OCI-LY3 (cell line): ENCODE measurements at regions not wholly inside any gene's neighbourhood (a gene's known extent, or its start where the extent isn't known, plus 50 kb on each side); places are given as distances from the start of the nearest gene placed in this dataset.
A peak's percentile ranks its signal among the peaks of the same experiment; 100 is the strongest.

Experiments
- H2AFZ ChIP-seq: fragments of 200-600, 300-600 bp; shearing (Covaris generic); 2 replicates; pipeline ENCODE4 v1.6.0; 2014; ENCODE audit warnings: antibody characterized with exemption, low read depth, low read length
- H3K27ac ChIP-seq: fragments of 200-600, 300-600 bp; sonication (generic); 2 replicates; pipeline ENCODE4 v1.5.1; 2014; ENCODE audit warnings: mild to moderate bottlenecking, low read length, moderate library complexity, mixed read lengths
- H3K27me3 ChIP-seq: fragments of 200-600, 300-600 bp; sonication (generic); 2 replicates; pipeline ENCODE4 v1.6.1; 2014; ENCODE audit warnings: low read depth, low read length, mixed read lengths
- H3K36me3 ChIP-seq: fragments of 200-600, 300-600 bp; sonication (generic); replicated peaks from 2 replicates; pipeline ENCODE3; 2014; ENCODE audit warnings: low read depth, low read length, mixed read lengths
- H3K4me1 ChIP-seq: fragments of 300-600, 200-600 bp; sonication (generic); 2 replicates; pipeline ENCODE4 v1.6.1; 2014; ENCODE audit warnings: low read length, mixed read lengths
- H3K4me2 ChIP-seq: fragments of 200-600, 300-600 bp; sonication (generic); 2 replicates; pipeline ENCODE4 v1.6.1; 2014; ENCODE audit warnings: low read length, mixed read lengths
- H3K4me3 ChIP-seq: fragments of 300-600, 200-600 bp; sonication (generic); 2 replicates; pipeline ENCODE4 v1.5.1; 2014; ENCODE audit warnings: antibody characterized with exemption, mild to moderate bottlenecking, low read length, moderate library complexity
- H3K79me2 ChIP-seq: fragments of 300-600, 200-600 bp; shearing (Covaris generic); 2 replicates; pipeline ENCODE4 v1.6.1; 2014; ENCODE audit warnings: mild to moderate bottlenecking, low read length, mixed read lengths
- H3K9ac ChIP-seq: fragments of 300-600, 200-600 bp; shearing (Covaris generic); 2 replicates; pipeline ENCODE4 v1.6.0; 2014; ENCODE audit warnings: mild to moderate bottlenecking, low read length, moderate library complexity
- H3K9me3 ChIP-seq: fragments of 200-600, 300-600 bp; shearing (Covaris generic); 2 replicates; pipeline ENCODE4 v1.6.1; 2014; ENCODE audit warnings: low read length, mixed read lengths; ENCODE audit not compliant: insufficient read depth
- H4K20me1 ChIP-seq: fragments of 200-600, 300-600 bp; sonication (generic); 2 replicates; pipeline ENCODE4 v1.6.1; 2016; ENCODE audit warnings: low read length, mixed read lengths; ENCODE audit not compliant: insufficient read depth
- EZH2phosphoT487 ChIP-seq: fragments of 200-600 bp; shearing (Covaris generic); IDR thresholded peaks from 2 replicates; pipeline ENCODE4 v1.6.1; 2018; ENCODE audit warnings: antibody characterized with exemption, mixed run types, low read depth
- TF ChIP-seq, protein P1 (sequence below): fragments of 200-600, 300-600 bp; sonication (generic); IDR thresholded peaks from 2 replicates; pipeline ENCODE4 v1.5.1; 2014; ENCODE audit warnings: antibody characterized with exemption, low read length, low read depth

DNA sequence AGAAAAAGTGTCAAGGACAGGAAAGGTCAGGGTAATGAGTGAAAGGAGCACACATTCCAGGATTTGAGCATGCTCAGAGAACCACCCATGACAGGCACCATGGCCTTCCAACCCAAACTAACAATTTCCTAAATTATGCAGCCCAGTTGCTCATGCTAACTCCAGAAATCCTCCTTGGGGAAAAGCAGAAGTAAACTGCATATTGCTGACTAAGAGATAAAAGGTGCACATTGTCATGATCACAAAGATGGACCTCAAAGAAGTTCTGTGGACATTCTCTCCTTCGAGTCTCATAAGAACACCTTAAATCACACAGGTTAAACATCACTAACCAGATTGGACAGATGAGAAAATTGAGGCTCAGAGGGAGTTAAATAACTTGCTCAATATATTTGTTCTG lies 97.6 kb upstream of the SLC25A36 start:
- peak overlapping the region; percentile 56 for H3K9ac ChIP-seq
- TF ChIP-seq, protein P1, sequence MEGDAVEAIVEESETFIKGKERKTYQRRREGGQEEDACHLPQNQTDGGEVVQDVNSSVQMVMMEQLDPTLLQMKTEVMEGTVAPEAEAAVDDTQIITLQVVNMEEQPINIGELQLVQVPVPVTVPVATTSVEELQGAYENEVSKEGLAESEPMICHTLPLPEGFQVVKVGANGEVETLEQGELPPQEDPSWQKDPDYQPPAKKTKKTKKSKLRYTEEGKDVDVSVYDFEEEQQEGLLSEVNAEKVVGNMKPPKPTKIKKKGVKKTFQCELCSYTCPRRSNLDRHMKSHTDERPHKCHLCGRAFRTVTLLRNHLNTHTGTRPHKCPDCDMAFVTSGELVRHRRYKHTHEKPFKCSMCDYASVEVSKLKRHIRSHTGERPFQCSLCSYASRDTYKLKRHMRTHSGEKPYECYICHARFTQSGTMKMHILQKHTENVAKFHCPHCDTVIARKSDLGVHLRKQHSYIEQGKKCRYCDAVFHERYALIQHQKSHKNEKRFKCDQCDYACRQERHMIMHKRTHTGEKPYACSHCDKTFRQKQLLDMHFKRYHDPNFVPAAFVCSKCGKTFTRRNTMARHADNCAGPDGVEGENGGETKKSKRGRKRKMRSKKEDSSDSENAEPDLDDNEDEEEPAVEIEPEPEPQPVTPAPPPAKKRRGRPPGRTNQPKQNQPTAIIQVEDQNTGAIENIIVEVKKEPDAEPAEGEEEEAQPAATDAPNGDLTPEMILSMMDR = no peak
- no peak for TF ChIP-seq EZH2phosphoT487
- no peaks in the 10 kb centered on the region for H3K9me3 ChIP-seq
- H3K4me1 ChIP-seq = peaks cover 69% of the 10 kb centered on the region
- no peaks in the 10 kb centered on the region for H3K79me2 ChIP-seq
- H4K20me1 ChIP-seq = no peaks in the 10 kb centered on the region
- peak overlapping the region; percentile 78 for H3K4me2 ChIP-seq
- H3K36me3 ChIP-seq = no peaks in the 10 kb centered on the region
- H3K4me3 ChIP-seq = peak overlapping the region; percentile 46; the same call in 1 of the 2 replicates
- H3K27ac ChIP-seq = peak overlapping the region; percentile 87
- no peak overlapping the region for H2AFZ ChIP-seq
- no peaks in the 10 kb centered on the region for H3K27me3 ChIP-seq

DNA sequence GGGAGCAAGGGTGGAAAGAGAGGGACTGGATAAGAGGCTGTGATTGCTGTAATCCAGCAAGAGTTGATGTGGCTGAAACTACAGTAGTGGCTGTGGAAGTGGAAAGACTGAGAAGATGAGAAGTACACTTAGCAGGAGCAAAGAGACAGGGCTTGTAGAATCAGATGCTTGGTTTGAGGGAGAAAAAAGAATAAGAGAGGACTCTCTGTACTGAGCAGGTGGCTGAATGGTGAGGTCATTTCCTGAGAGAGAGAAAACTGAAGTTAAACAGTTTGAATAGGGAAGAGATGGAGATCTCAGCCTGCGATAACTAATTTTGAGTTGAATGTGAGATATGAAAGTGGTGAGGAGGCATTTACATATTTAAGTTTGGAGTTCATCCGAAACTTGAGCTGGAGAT lies 95.8 kb upstream of the SLC25A36 start:
- no peaks in the 10 kb centered on the region for H3K79me2 ChIP-seq
- H2AFZ ChIP-seq = no peak overlapping the region
- TF ChIP-seq EZH2phosphoT487 = no peak
- TF ChIP-seq, protein P1 = no peak
- H3K4me1 ChIP-seq = peaks cover 85% of the 10 kb centered on the region
- H3K9me3 ChIP-seq = no peaks in the 10 kb centered on the region
- H3K4me2 ChIP-seq = peak overlapping the region; percentile 78
- peak overlapping the region; percentile 87 for H3K27ac ChIP-seq
- 0 out of 2 replicates have a peak overlapping the region, but pooled peaks have one; percentile 2 for H3K4me3 ChIP-seq
- no peaks in the 10 kb centered on the region for H3K27me3 ChIP-seq
- H4K20me1 ChIP-seq = no peaks in the 10 kb centered on the region
- peak overlapping the region; percentile 45 for H3K9ac ChIP-seq
- H3K36me3 ChIP-seq = no peaks in the 10 kb centered on the region

DNA sequence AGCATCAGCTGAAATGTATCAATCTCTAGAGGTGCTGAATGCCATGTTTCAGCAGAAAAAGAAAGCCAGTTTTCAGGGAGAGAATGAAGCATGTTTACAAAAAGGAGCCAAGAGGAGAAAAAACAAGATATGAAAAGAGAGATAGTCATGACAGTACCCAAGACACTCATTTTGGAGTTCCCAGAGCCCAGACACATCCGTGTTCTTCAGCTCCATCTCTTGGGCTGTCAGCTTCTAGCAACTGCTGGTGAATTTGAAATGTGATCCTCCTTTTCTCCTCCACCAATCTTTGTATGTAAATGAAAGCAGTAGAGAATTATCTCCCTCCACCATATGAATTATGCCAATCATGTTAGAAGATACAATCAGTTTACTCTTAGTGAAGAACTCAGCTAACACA lies 93.0 kb upstream of the SLC25A36 start:
- H3K27ac ChIP-seq = peak overlapping the region; percentile 49
- H3K4me1 ChIP-seq = peaks cover 70% of the 10 kb centered on the region
- peaks cover 5% of the 10 kb centered on the region for H3K36me3 ChIP-seq
- H3K27me3 ChIP-seq = no peaks in the 10 kb centered on the region
- no peaks in the 10 kb centered on the region for H4K20me1 ChIP-seq
- peak overlapping the region; percentile 24; the same call in 1 of the 2 replicates for H3K4me3 ChIP-seq
- peak overlapping the region; percentile 32; the same call in 1 of the 2 replicates for H2AFZ ChIP-seq
- H3K9ac ChIP-seq = peak overlapping the region; percentile 16; the same call in 1 of the 2 replicates
- peak overlapping the region; percentile 48 for H3K4me2 ChIP-seq
- H3K79me2 ChIP-seq = no peaks in the 10 kb centered on the region
- TF ChIP-seq, protein P1 = peak; percentile 69
- no peak for TF ChIP-seq EZH2phosphoT487
- H3K9me3 ChIP-seq = peaks cover 8% of the 10 kb centered on the region

DNA sequence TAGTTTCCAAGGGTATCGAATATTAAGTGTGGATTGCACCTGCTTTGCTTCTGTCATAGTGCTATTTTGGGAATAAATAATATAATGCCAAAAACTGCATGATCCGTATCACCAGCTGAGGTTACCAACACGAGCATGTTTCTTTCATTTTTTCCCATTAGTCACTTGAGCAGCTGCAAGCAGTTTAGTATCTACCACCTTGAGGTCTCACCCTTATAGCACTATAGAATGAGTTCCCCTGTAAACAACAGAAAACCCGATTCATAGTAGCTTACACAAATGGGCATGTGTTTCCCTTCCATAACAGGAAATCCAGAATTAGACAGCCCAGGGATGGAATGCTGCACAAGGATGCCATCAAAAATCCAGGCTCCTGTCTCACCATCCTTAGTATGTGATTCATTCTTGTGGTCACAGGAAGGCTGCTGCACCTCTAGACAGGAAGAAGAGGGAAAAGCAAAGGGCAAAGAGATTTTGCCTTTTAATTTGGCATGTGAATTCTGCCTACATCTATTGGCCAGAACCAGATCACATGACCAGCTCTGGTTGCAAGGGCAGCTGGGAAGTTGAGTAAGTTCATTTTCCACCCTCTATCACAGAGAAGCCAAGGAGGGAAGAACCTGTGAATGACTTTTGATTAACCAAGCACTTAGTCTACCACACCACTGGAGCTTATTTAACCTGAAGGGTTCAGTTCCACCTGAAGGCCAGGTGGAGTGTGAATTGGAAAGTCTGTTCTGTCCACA lies 91.3 kb upstream of the SLC25A36 start:
- Histone ChIP-seq H3K9ac (no peak overlapping the region), H3K4me2 (0 out of 2 replicates have a peak overlapping the region, but pooled peaks have one; percentile 11), H3K9me3 (peaks cover 8% of the 10 kb centered on the region), H3K4me1 (peaks cover 53% of the 10 kb centered on the region), H2AFZ (no peak overlapping the region), H4K20me1 (no peaks in the 10 kb centered on the region), H3K4me3 (no peak overlapping the region), H3K79me2 (no peaks in the 10 kb centered on the region), H3K27me3 (no peaks in the 10 kb centered on the region), H3K36me3 (peaks cover 5% of the 10 kb centered on the region), H3K27ac (no peak overlapping the region)
- TF ChIP-seq EZH2phosphoT487 = no peak
- TF ChIP-seq, protein P1 = no peak
